ENCODE measurements at regions not wholly inside any gene's neighbourhood (a gene's known extent, or its start where the extent isn't known, plus 50 kb on each side); places are given as distances from the start of the nearest gene placed in this dataset.

DNA sequence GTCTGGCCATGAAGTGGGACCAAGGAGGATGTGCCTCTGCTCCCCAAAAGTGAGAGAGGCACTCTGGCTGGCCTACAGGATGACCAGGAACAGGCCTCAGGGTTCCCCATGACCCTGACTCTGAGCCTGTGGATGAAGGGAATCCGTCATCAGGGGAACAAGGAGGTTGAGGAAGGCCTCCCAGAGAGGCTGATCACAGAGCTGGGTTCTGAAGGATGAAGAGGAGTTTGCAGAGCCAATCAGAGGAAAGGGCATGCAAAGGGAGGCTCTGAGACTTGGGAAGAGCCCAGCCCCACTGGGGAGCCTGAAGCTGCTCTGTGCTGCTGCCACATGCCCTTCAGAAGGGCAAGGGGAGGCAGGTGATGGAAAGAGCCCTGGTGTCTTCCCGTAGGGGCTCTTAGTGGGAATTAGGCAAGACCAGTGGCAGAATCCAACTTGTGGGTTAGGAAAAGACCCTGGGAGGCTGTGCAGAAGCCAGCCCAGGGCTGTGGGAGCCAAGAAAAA, 141.3 kb upstream of the ID2 start:
- no peak overlapping the region for H3K4me3 ChIP-seq (ENCODE audit: low read length)
- no peaks in the 10 kb centered on the region for H3K27me3 ChIP-seq (ENCODE audit: control insufficient read depth, insufficient read depth, low read length)
- no peak overlapping the region for H3K27ac ChIP-seq (ENCODE audit: low read length)
- no CpG with 5 or more reads among the region's 2 CpGs for WGBS (ENCODE audit: insufficient coverage, insufficient read length)
- H3K36me3 ChIP-seq (ENCODE audit: control insufficient read depth, insufficient read depth, low read length) = no peaks in the 10 kb centered on the region
- no peak for DNase-seq (ENCODE audit: low read depth, low spot score)
- H3K9me3 ChIP-seq (ENCODE audit: control insufficient read depth, insufficient read depth, low read length) = no peaks in the 10 kb centered on the region
- no peaks in the 10 kb centered on the region for H3K4me1 ChIP-seq (ENCODE audit: control insufficient read depth, insufficient read depth, low read length)

- Histone ChIP-seq H3K27ac (ENCODE audit: low read length) (no peak overlapping the region), H3K4me3 (ENCODE audit: low read length) (no peak overlapping the region), H3K36me3 (ENCODE audit: control insufficient read depth, insufficient read depth, low read length) (no peaks in the 10 kb centered on the region), H3K27me3 (ENCODE audit: control insufficient read depth, insufficient read depth, low read length) (no peaks in the 10 kb centered on the region), H3K9me3 (ENCODE audit: control insufficient read depth, insufficient read depth, low read length) (no peaks in the 10 kb centered on the region), H3K4me1 (ENCODE audit: control insufficient read depth, insufficient read depth, low read length) (peaks cover 1% of the 10 kb centered on the region; the same call in 1 of the 2 replicates)
- no peak for DNase-seq (ENCODE audit: low read depth, low spot score)
- WGBS (ENCODE audit: insufficient coverage, insufficient read length) = no CpG with 5 or more reads among the region's 8 CpGs
Measured at GRCh38 chr2:8541223-8541622, 140.6 kb upstream of the ID2 start.

DNA sequence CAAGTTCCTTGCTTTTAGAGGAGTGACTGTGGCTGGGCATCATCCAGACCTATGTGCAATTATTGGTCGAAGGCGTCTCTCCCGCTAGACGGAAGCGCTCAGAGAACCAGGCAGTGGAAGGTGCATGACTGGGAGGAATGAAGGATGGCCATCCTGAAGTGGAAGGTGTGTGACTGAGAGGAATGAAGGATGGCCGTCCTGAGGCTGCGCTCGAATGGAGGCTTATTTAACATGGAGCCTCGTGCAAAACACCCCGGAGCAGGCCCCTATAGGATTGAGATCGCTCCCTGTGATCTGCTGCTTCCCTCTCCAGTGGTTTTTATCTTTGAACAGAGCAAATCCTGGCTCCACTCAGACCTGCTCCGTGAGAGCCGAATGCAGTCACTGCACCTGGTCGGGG, 140.2 kb upstream of the ID2 start:
- no peaks in the 10 kb centered on the region for H3K27me3 ChIP-seq (ENCODE audit: control insufficient read depth, insufficient read depth, low read length)
- no peak for DNase-seq (ENCODE audit: low read depth, low spot score)
- no peak overlapping the region for H3K27ac ChIP-seq (ENCODE audit: low read length)
- WGBS (ENCODE audit: insufficient coverage, insufficient read length) = no CpG with 5 or more reads among the region's 14 CpGs
- H3K4me3 ChIP-seq (ENCODE audit: low read length) = no peak overlapping the region
- no peaks in the 10 kb centered on the region for H3K36me3 ChIP-seq (ENCODE audit: control insufficient read depth, insufficient read depth, low read length)
- peaks cover 1% of the 10 kb centered on the region; the same call in 1 of the 2 replicates for H3K4me1 ChIP-seq (ENCODE audit: control insufficient read depth, insufficient read depth, low read length)
- H3K9me3 ChIP-seq (ENCODE audit: control insufficient read depth, insufficient read depth, low read length) = no peaks in the 10 kb centered on the region

GRCh38 chr2:8542381-8543059, 139.3 kb upstream of the ID2 start:
- peaks cover 1% of the 10 kb centered on the region; the same call in 1 of the 2 replicates for H3K4me1 ChIP-seq (ENCODE audit: control insufficient read depth, insufficient read depth, low read length)
- no peaks in the 10 kb centered on the region for H3K36me3 ChIP-seq (ENCODE audit: control insufficient read depth, insufficient read depth, low read length)
- no peaks in the 10 kb centered on the region for H3K9me3 ChIP-seq (ENCODE audit: control insufficient read depth, insufficient read depth, low read length)
- H3K4me3 ChIP-seq (ENCODE audit: low read length) = no peak overlapping the region
- no CpG with 5 or more reads among the region's 5 CpGs for WGBS (ENCODE audit: insufficient coverage, insufficient read length)
- DNase-seq (ENCODE audit: low read depth, low spot score) = no peak
- H3K27me3 ChIP-seq (ENCODE audit: control insufficient read depth, insufficient read depth, low read length) = no peaks in the 10 kb centered on the region
- no peak overlapping the region for H3K27ac ChIP-seq (ENCODE audit: low read length)

DNA sequence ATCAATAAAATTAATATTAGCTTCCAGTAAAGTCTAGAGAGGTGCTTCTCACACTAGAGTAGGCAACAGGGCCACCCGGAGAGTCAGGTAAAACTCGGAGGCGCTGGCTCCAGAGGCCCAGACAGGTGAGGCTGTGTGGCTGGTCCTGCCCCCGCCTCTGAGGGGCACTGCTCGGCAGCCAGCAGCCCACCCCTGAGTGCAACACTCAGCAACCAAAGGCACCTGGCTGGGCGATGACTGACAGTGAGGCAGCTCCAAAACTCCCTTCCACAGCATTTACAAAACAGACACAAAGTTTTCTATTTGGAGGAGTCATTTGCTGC, 138.8 kb upstream of the ID2 start:
- WGBS (ENCODE audit: insufficient coverage, insufficient read length) = no CpG with 5 or more reads among the region's 6 CpGs
- peaks cover 1% of the 10 kb centered on the region; the same call in 1 of the 2 replicates for H3K4me1 ChIP-seq (ENCODE audit: control insufficient read depth, insufficient read depth, low read length)
- H3K4me3 ChIP-seq (ENCODE audit: low read length) = no peak overlapping the region
- H3K27ac ChIP-seq (ENCODE audit: low read length) = no peak overlapping the region
- no peaks in the 10 kb centered on the region for H3K36me3 ChIP-seq (ENCODE audit: control insufficient read depth, insufficient read depth, low read length)
- no peaks in the 10 kb centered on the region for H3K9me3 ChIP-seq (ENCODE audit: control insufficient read depth, insufficient read depth, low read length)
- no peak for DNase-seq (ENCODE audit: low read depth, low spot score)
- H3K27me3 ChIP-seq (ENCODE audit: control insufficient read depth, insufficient read depth, low read length) = no peaks in the 10 kb centered on the region

- Histone ChIP-seq H3K9me3 (ENCODE audit: control insufficient read depth, insufficient read depth, low read length) (no peaks in the 10 kb centered on the region), H3K27me3 (ENCODE audit: control insufficient read depth, insufficient read depth, low read length) (no peaks in the 10 kb centered on the region), H3K4me3 (ENCODE audit: low read length) (no peak overlapping the region), H3K27ac (ENCODE audit: low read length) (no peak overlapping the region), H3K4me1 (ENCODE audit: control insufficient read depth, insufficient read depth, low read length) (peaks cover 1% of the 10 kb centered on the region; the same call in 1 of the 2 replicates), H3K36me3 (ENCODE audit: control insufficient read depth, insufficient read depth, low read length) (no peaks in the 10 kb centered on the region)
- WGBS (ENCODE audit: insufficient coverage, insufficient read length) = no CpG with 5 or more reads among the region's 29 CpGs
- DNase-seq (ENCODE audit: low read depth, low spot score) = no peak
Measured at GRCh38 chr2:8543383-8544170, 138.3 kb upstream of the ID2 start.

- H3K27ac ChIP-seq (ENCODE audit: low read length) = no peak overlapping the region
- H3K9me3 ChIP-seq (ENCODE audit: control insufficient read depth, insufficient read depth, low read length) = no peaks in the 10 kb centered on the region
- H3K4me1 ChIP-seq (ENCODE audit: control insufficient read depth, insufficient read depth, low read length) = peaks cover 1% of the 10 kb centered on the region; the same call in 1 of the 2 replicates
- H3K27me3 ChIP-seq (ENCODE audit: control insufficient read depth, insufficient read depth, low read length) = no peaks in the 10 kb centered on the region
- WGBS (ENCODE audit: insufficient coverage, insufficient read length) = no CpG with 5 or more reads among the region's 15 CpGs
- no peak for DNase-seq (ENCODE audit: low read depth, low spot score)
- no peaks in the 10 kb centered on the region for H3K36me3 ChIP-seq (ENCODE audit: control insufficient read depth, insufficient read depth, low read length)
- H3K4me3 ChIP-seq (ENCODE audit: low read length) = no peak overlapping the region
Measured at GRCh38 chr2:8544171-8544785, 137.6 kb upstream of the ID2 start.

GRCh38 chr2:8544786-8545694, 136.8 kb upstream of the ID2 start:
- WGBS (ENCODE audit: insufficient coverage, insufficient read length) = no CpG with 5 or more reads among the region's 27 CpGs
- peaks cover 1% of the 10 kb centered on the region; the same call in 1 of the 2 replicates for H3K4me1 ChIP-seq (ENCODE audit: control insufficient read depth, insufficient read depth, low read length)
- no peak for DNase-seq (ENCODE audit: low read depth, low spot score)
- H3K27me3 ChIP-seq (ENCODE audit: control insufficient read depth, insufficient read depth, low read length) = no peaks in the 10 kb centered on the region
- no peaks in the 10 kb centered on the region for H3K36me3 ChIP-seq (ENCODE audit: control insufficient read depth, insufficient read depth, low read length)
- H3K27ac ChIP-seq (ENCODE audit: low read length) = no peak overlapping the region
- no peaks in the 10 kb centered on the region for H3K9me3 ChIP-seq (ENCODE audit: control insufficient read depth, insufficient read depth, low read length)
- no peak overlapping the region; the same call in 1 of the 2 replicates for H3K4me3 ChIP-seq (ENCODE audit: low read length)

GRCh38 chr2:8545695-8546611, 135.9 kb upstream of the ID2 start:
- Histone ChIP-seq H3K27ac (ENCODE audit: low read length) (no peak overlapping the region), H3K9me3 (ENCODE audit: control insufficient read depth, insufficient read depth, low read length) (no peaks in the 10 kb centered on the region), H3K4me1 (ENCODE audit: control insufficient read depth, insufficient read depth, low read length) (peaks cover 1% of the 10 kb centered on the region; the same call in 1 of the 2 replicates), H3K4me3 (ENCODE audit: low read length) (no peak overlapping the region), H3K36me3 (ENCODE audit: control insufficient read depth, insufficient read depth, low read length) (no peaks in the 10 kb centered on the region), H3K27me3 (ENCODE audit: control insufficient read depth, insufficient read depth, low read length) (no peaks in the 10 kb centered on the region)
- no peak for DNase-seq (ENCODE audit: low read depth, low spot score)
- no CpG with 5 or more reads among the region's 30 CpGs for WGBS (ENCODE audit: insufficient coverage, insufficient read length)

All from iPS DF 6.9 (cell line).